ENCODE measurements at regions not wholly inside any gene's neighbourhood (a gene's known extent, or its start where the extent isn't known, plus 50 kb on each side); places are given as distances from the start of the nearest gene placed in this dataset.

GRCh38 chr6:71222671-71223070 is 65.9 kb upstream of the OGFRL1 start:
- TF ChIP-seq, protein P1, sequence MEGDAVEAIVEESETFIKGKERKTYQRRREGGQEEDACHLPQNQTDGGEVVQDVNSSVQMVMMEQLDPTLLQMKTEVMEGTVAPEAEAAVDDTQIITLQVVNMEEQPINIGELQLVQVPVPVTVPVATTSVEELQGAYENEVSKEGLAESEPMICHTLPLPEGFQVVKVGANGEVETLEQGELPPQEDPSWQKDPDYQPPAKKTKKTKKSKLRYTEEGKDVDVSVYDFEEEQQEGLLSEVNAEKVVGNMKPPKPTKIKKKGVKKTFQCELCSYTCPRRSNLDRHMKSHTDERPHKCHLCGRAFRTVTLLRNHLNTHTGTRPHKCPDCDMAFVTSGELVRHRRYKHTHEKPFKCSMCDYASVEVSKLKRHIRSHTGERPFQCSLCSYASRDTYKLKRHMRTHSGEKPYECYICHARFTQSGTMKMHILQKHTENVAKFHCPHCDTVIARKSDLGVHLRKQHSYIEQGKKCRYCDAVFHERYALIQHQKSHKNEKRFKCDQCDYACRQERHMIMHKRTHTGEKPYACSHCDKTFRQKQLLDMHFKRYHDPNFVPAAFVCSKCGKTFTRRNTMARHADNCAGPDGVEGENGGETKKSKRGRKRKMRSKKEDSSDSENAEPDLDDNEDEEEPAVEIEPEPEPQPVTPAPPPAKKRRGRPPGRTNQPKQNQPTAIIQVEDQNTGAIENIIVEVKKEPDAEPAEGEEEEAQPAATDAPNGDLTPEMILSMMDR (IDR thresholded peaks at IDR 0.05): no peak
- no peak for TF ChIP-seq POLR2A (IDR thresholded peaks at IDR 0.05)

Measured in testis (tissue), 2 donors.